ENCODE measurements at regions not wholly inside any gene's neighbourhood (a gene's known extent, or its start where the extent isn't known, plus 50 kb on each side); places are given as distances from the start of the nearest gene placed in this dataset.

- no peak for TF ChIP-seq CTCF (conservative IDR thresholded peaks at IDR 0.05; ENCODE audit: low read depth in 2 of 2)
- TF ChIP-seq CREB1 (CRISPR knock-in tag; IDR thresholded peaks at IDR 0.05; ENCODE audit: low read depth) = no peak
- TF ChIP-seq EZH2 (IDR thresholded peaks at IDR 0.05; ENCODE audit: low read depth, unreplicated experiment) = no peak
- no peak for TF ChIP-seq POLR2AphosphoS5 (IDR thresholded peaks at IDR 0.05; ENCODE audit: low read depth)
- TF ChIP-seq REST (IDR thresholded peaks at IDR 0.05; ENCODE audit: unreplicated experiment) = no peak
- TF ChIP-seq NANOG (IDR thresholded peaks at IDR 0.05; ENCODE audit: borderline replicate concordance) = no peak
- TF ChIP-seq EZH2phosphoT487 (IDR thresholded peaks at IDR 0.05; ENCODE audit: unreplicated experiment) = no peak
- TF ChIP-seq ZNF114 (CRISPR knock-in tag; IDR thresholded peaks at IDR 0.05) = no peak
- TF ChIP-seq ETS1 (IDR thresholded peaks at IDR 0.05) = no peak
- no peak for TF ChIP-seq JUNB (IDR thresholded peaks at IDR 0.05; ENCODE audit: unreplicated experiment)
Measured at GRCh38 chr3:116905794-116906193, 196.2 kb downstream of the TUSC7 start.

All from GM23338 (cell line).